IMR-90 (cell line): ENCODE measurements at regions not wholly inside any gene's neighbourhood (a gene's known extent, or its start where the extent isn't known, plus 50 kb on each side); places are given as distances from the start of the nearest gene placed in this dataset.
"Not testable (repeated sequence)": the region's sequence is repeated elsewhere in the genome, so short reads cannot be mapped to it uniquely, and the experiment has no call there.

ENCODE experiments used
- ATAC-seq: fragments of 200-7000 bp; cut with Tn5 transposase; 2 replicates; pipeline ENCODE4 v1.9.1; 2020; ENCODE audit warnings: low read depth, mild to moderate bottlenecking, moderate library complexity
- BruUV-seq: library from RNA; stranded (reverse); fragments of 400-500 nt; replicated peaks from 2 replicates; lab custom pipeline; 2021; lab: Mats Ljungman, UMichigan
- CTCF ChIA-PET: fragments of 300-600 bp; formaldehyde crosslinking; extraction: SDS; loops from one replicate; lab custom pipeline; 2021; ENCODE audit warnings: antibody characterized with exemption; lab: Yijun Ruan, JAX
- POLR2A ChIA-PET: fragments of 300-600 bp; sonication (Branson Sonifier 250); formaldehyde crosslinking; loops from one replicate; lab custom pipeline; 2022; ENCODE audit warnings: antibody characterized with exemption; ENCODE audit not compliant: unreplicated experiment; lab: Charles Lee
- DNase-seq: peaks from one replicate; pipeline ENCODE4 v3.0.0; 2013
- H2AFZ ChIP-seq: replicated peaks from 2 replicates; pipeline ENCODE3; 2013; ENCODE audit warnings: low read length, mild to moderate bottlenecking; ENCODE audit not compliant: poor library complexity
- H2AK5ac ChIP-seq: 2 replicates; pipeline ENCODE4 v1.6.1; 2013; ENCODE audit warnings: low read depth, low read length, inconsistent platforms
- H2AK9ac ChIP-seq: replicated peaks from 2 replicates; pipeline ENCODE3; 2013; ENCODE audit warnings: mild to moderate bottlenecking, low read depth, low read length, moderate library complexity; ENCODE audit not compliant: poor library complexity
- H2BK120ac ChIP-seq: 2 replicates; pipeline ENCODE4 v1.6.1; 2013; ENCODE audit warnings: low read depth, low read length, inconsistent platforms
- H2BK15ac ChIP-seq: 3 replicates; pipeline ENCODE4 v1.6.1; 2013; ENCODE audit warnings: low read depth, low read length, inconsistent platforms
- H2BK20ac ChIP-seq: 2 replicates; pipeline ENCODE4 v1.6.1; 2013; ENCODE audit warnings: low read depth, mild to moderate bottlenecking, inconsistent platforms, low read length, moderate library complexity
- H2BK5ac ChIP-seq: 2 replicates; pipeline ENCODE4 v1.6.1; 2013; ENCODE audit warnings: mild to moderate bottlenecking, low read depth, low read length, inconsistent platforms; ENCODE audit not compliant: poor library complexity, severe bottlenecking
- H3K14ac ChIP-seq: replicated peaks from 2 replicates; pipeline ENCODE4 v1.6.1; 2013; ENCODE audit warnings: low read depth, low read length, inconsistent platforms
- H3K18ac ChIP-seq: 2 replicates; pipeline ENCODE4 v1.6.1; 2013; ENCODE audit warnings: low read depth, low read length, control low read depth
- H3K23ac ChIP-seq: 2 replicates; pipeline ENCODE4 v1.6.1; 2013; ENCODE audit warnings: low read depth, low read length, inconsistent platforms
- H3K27ac ChIP-seq: 2 replicates; pipeline ENCODE4 v1.5.1; 2013; ENCODE audit warnings: mild to moderate bottlenecking, control low read depth, low read length; ENCODE audit not compliant: insufficient read depth
- H3K27me3 ChIP-seq: 2 replicates; pipeline ENCODE4 v1.6.1; 2013; ENCODE audit warnings: low read length; ENCODE audit not compliant: control insufficient read depth, insufficient read depth
- H3K36me3 ChIP-seq: 2 replicates; pipeline ENCODE4 v1.6.1; 2013; ENCODE audit warnings: low read length, mixed read lengths; ENCODE audit not compliant: control insufficient read depth, insufficient read depth
- H3K4ac ChIP-seq: 2 replicates; pipeline ENCODE4 v1.6.1; 2013; ENCODE audit warnings: low read depth, low read length, inconsistent platforms
- H3K4me1 ChIP-seq: 2 replicates; pipeline ENCODE4 v1.6.1; 2013; ENCODE audit warnings: low read length, mixed read lengths; ENCODE audit not compliant: control insufficient read depth, insufficient read depth
- H3K4me2 ChIP-seq: 2 replicates; pipeline ENCODE4 v1.6.1; 2013; ENCODE audit warnings: low read depth, mild to moderate bottlenecking, control low read depth, low read length, moderate library complexity
- H3K4me3 ChIP-seq: 2 replicates; pipeline ENCODE4 v1.5.1; 2013; ENCODE audit warnings: low read depth, mild to moderate bottlenecking, control low read depth, low read length, moderate library complexity; ENCODE audit not compliant: insufficient read depth
- H3K56ac ChIP-seq: 2 replicates; pipeline ENCODE4 v1.6.1; 2013; ENCODE audit warnings: low read length, inconsistent platforms; ENCODE audit not compliant: insufficient read depth; ENCODE audit errors: extremely low read depth
- H3K79me1 ChIP-seq, 2 experiments: 2 replicates each; pipeline ENCODE4 v1.6.1; 2013; ENCODE audit warnings: low read length in 2 of 2, inconsistent platforms in 1 of 2, low read depth in 1 of 2
- H3K9ac ChIP-seq: 2 replicates; pipeline ENCODE4 v1.6.1; 2013; ENCODE audit warnings: low read depth, low read length, control low read depth
- H3K9me1 ChIP-seq: 2 replicates; pipeline ENCODE4 v1.6.1; 2013; ENCODE audit warnings: low read length, inconsistent platforms; ENCODE audit not compliant: insufficient read depth
- H3K9me3 ChIP-seq: 2 replicates; pipeline ENCODE4 v1.6.1; 2013; ENCODE audit warnings: low read length; ENCODE audit not compliant: control insufficient read depth, insufficient read depth
- H4K20me1 ChIP-seq: 2 replicates; pipeline ENCODE4 v1.6.1; 2013; ENCODE audit warnings: low read length, inconsistent platforms; ENCODE audit not compliant: insufficient read depth
- H4K5ac ChIP-seq: 2 replicates; pipeline ENCODE4 v1.6.1; 2013; ENCODE audit warnings: mild to moderate bottlenecking, low read depth, low read length, control low read depth
- H4K8ac ChIP-seq, 2 experiments: 2 replicates each; pipeline ENCODE4 v1.6.1; 2013; ENCODE audit warnings: low read depth in 2 of 2, low read length in 2 of 2, control low read depth in 1 of 2, inconsistent platforms in 1 of 2
- H4K91ac ChIP-seq: 2 replicates; pipeline ENCODE4 v1.6.1; 2013; ENCODE audit warnings: low read depth, low read length, inconsistent platforms; ENCODE audit not compliant: insufficient read depth
- WGBS, 2 experiments: methylation state at CpG; one replicate each; pipeline versions ENCODE4 v1.1.5 to v1.1.7; 2013; ENCODE audit warnings: missing lambda C conversion rate in 2 of 2; ENCODE audit not compliant: insufficient read length in 1 of 2; ENCODE audit errors: extremely low coverage in 2 of 2; 5-methylcytosine and 5-hydroxymethylcytosine counted together
- dilution Hi-C: fragments of 300-500 bp; cut with HindIII; formaldehyde crosslinking; loops from one replicate; pipeline ENCODE4 v1.14.3; 2018; ENCODE audit warnings: low sequenced_read_pairs; ENCODE audit not compliant: unreplicated experiment
- in situ Hi-C: fragments of 300-500 bp; cut with MboI; formaldehyde crosslinking; loops from 3 replicates; pipeline ENCODE4 v1.14.3; 2019; ENCODE audit warnings: low sequenced_read_pairs, inconsistent platforms, mixed read lengths
- intact Hi-C: fragments of 100-400 bp; cut with micrococcal nuclease; formaldehyde crosslinking; loops from 2 replicates; pipeline ENCODE4 v1.10.0; 2022

DNA sequence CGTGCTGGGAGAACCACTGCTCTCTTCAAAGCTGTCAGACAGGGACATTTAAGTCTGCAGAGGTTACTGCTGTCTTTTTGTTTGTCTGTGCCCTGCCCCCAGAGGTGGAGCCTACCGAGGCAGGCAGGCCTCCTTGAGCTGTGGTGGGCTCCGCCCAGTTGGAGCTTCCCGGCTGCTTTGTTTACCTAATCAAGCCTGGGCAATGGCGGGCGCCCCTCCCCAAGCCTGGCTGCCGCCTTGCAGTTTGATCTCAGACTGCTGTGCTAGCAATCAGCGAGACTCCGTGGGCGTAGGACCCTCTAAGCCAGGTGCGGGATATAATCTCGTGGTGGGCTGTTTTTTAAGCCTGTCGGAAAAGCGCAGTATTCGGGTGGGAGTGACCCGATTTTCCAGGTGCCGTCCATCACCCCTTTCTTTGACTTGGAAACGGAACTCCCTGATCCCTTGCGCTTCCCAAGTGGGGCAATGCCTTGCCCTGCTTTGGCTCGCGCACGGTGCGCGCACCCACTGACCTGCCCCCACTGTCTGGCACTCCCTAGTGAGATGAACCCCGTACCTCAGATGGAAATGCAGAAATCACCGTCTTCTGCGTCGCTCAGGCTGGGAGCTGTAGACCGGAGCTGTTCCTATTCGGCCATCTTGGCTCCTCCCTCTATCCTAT is 617.0 kb downstream of the ADCYAP1 start:
- H2AK5ac ChIP-seq, H2AK9ac ChIP-seq, intact Hi-C loops, H4K5ac ChIP-seq, H3K36me3 ChIP-seq, H2AFZ ChIP-seq, BruUV-seq, H3K27me3 ChIP-seq, H3K56ac ChIP-seq, dilution Hi-C loops, CTCF ChIA-PET, H3K9me1 ChIP-seq, H4K91ac ChIP-seq, H3K4ac ChIP-seq, H3K23ac ChIP-seq, H3K4me1 ChIP-seq, H3K14ac ChIP-seq, ATAC-seq, H3K79me1 ChIP-seq, H2BK120ac ChIP-seq, H3K9me3 ChIP-seq, H3K18ac ChIP-seq, H2BK5ac ChIP-seq, in situ Hi-C loops, H2BK20ac ChIP-seq, H3K4me2 ChIP-seq, DNase-seq, H4K8ac ChIP-seq, H3K4me3 ChIP-seq, H4K20me1 ChIP-seq, H3K27ac ChIP-seq, POLR2A ChIA-PET, H3K9ac ChIP-seq, H2BK15ac ChIP-seq: not testable (repeated sequence)
- 88% methylated on average over 6 of the region's 30 CpGs; no CpG with 5 or more reads in 1 of the 2 experiments for WGBS, 2 experiments
